ENCODE measurements at regions not wholly inside any gene's neighbourhood (a gene's known extent, or its start where the extent isn't known, plus 50 kb on each side); places are given as distances from the start of the nearest gene placed in this dataset.

GRCh38 chr9:11968631-11969030 lies 724.6 kb upstream of the TYRP1 start:
- TF ChIP-seq, protein P1, sequence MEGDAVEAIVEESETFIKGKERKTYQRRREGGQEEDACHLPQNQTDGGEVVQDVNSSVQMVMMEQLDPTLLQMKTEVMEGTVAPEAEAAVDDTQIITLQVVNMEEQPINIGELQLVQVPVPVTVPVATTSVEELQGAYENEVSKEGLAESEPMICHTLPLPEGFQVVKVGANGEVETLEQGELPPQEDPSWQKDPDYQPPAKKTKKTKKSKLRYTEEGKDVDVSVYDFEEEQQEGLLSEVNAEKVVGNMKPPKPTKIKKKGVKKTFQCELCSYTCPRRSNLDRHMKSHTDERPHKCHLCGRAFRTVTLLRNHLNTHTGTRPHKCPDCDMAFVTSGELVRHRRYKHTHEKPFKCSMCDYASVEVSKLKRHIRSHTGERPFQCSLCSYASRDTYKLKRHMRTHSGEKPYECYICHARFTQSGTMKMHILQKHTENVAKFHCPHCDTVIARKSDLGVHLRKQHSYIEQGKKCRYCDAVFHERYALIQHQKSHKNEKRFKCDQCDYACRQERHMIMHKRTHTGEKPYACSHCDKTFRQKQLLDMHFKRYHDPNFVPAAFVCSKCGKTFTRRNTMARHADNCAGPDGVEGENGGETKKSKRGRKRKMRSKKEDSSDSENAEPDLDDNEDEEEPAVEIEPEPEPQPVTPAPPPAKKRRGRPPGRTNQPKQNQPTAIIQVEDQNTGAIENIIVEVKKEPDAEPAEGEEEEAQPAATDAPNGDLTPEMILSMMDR (IDR thresholded peaks at IDR 0.05; ENCODE audit: poor library complexity), result no peak
- TF ChIP-seq EZH2phosphoT487 (IDR thresholded peaks at IDR 0.05; ENCODE audit: low read depth, severe bottlenecking, unreplicated experiment) (no peak), EZH2 (IDR thresholded peaks at IDR 0.05; ENCODE audit: borderline replicate concordance) (no peak)
- WGBS (ENCODE audit: low lambda C conversion rate, missing lambda C conversion rate), result 96% methylated on average over 1 of the region's 1 CpG
- Histone ChIP-seq H3K9me3 (ENCODE audit: low read depth) (no peaks in the 10 kb centered on the region), H3K27ac (no peak overlapping the region), H3K9me2 (replicated peaks; ENCODE audit: insufficient read depth) (no peaks in the 10 kb centered on the region), H4K20me1 (ENCODE audit: insufficient read depth, poor library complexity, severe bottlenecking) (no peaks in the 10 kb centered on the region), H2AFZ (no peak overlapping the region), H3K4me2 (no peak overlapping the region), H3K27me3 (no peaks in the 10 kb centered on the region), H3K36me3 (replicated peaks; ENCODE audit: insufficient read depth, low read depth) (no peaks in the 10 kb centered on the region), H3K79me2 (no peaks in the 10 kb centered on the region), H3K4me1 (ENCODE audit: insufficient read depth) (no peaks in the 10 kb centered on the region), H3K4me3 (no peak overlapping the region)
- DNase-seq (ENCODE audit: low spot score), result peak; percentile 23

- TF ChIP-seq, protein P1 (IDR thresholded peaks at IDR 0.05; ENCODE audit: poor library complexity), result no peak
- TF ChIP-seq EZH2phosphoT487 (IDR thresholded peaks at IDR 0.05; ENCODE audit: low read depth, severe bottlenecking, unreplicated experiment) (no peak), EZH2 (IDR thresholded peaks at IDR 0.05; ENCODE audit: borderline replicate concordance) (no peak)
- Histone ChIP-seq H4K20me1 (ENCODE audit: insufficient read depth, poor library complexity, severe bottlenecking) (no peaks in the 10 kb centered on the region), H3K79me2 (no peaks in the 10 kb centered on the region), H3K4me2 (no peak overlapping the region), H2AFZ (no peak overlapping the region), H3K4me3 (no peak overlapping the region), H3K27me3 (no peaks in the 10 kb centered on the region), H3K9me2 (replicated peaks; ENCODE audit: insufficient read depth) (no peaks in the 10 kb centered on the region), H3K27ac (no peak overlapping the region), H3K36me3 (replicated peaks; ENCODE audit: insufficient read depth, low read depth) (no peaks in the 10 kb centered on the region), H3K4me1 (ENCODE audit: insufficient read depth) (no peaks in the 10 kb centered on the region), H3K9me3 (ENCODE audit: low read depth) (no peaks in the 10 kb centered on the region)
- WGBS (ENCODE audit: low lambda C conversion rate, missing lambda C conversion rate), result 70% methylated on average over 1 of the region's 1 CpG
- DNase-seq (ENCODE audit: low spot score), result no peak
Observed at GRCh38 chr9:11973011-11973410, 720.2 kb upstream of the TYRP1 start.

DNA sequence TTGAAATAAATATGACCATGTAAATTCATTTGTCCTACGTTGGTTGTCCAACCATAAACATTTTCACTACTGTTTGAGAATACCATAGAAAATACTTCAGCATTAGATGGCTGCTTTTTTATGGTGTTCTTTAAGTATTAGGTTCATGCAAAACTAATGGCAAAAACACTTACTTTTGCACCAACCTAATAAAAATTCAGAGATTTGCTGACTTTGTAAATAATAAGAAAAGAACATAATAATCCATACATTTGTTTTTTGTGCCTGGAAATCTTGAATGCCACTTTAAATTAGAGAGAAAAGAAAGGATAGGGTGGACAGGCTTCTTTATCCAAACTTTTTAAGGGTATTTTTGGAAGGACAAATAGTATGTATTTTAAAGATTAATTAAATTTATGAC lies 719.7 kb upstream of the TYRP1 start:
- Histone ChIP-seq H3K4me1 (ENCODE audit: insufficient read depth) (no peaks in the 10 kb centered on the region), H3K4me3 (no peak overlapping the region), H3K36me3 (replicated peaks; ENCODE audit: insufficient read depth, low read depth) (no peaks in the 10 kb centered on the region), H3K79me2 (no peaks in the 10 kb centered on the region), H4K20me1 (ENCODE audit: insufficient read depth, poor library complexity, severe bottlenecking) (no peaks in the 10 kb centered on the region), H3K4me2 (no peak overlapping the region), H3K27me3 (no peaks in the 10 kb centered on the region), H2AFZ (no peak overlapping the region), H3K9me2 (replicated peaks; ENCODE audit: insufficient read depth) (no peaks in the 10 kb centered on the region), H3K27ac (no peak overlapping the region), H3K9me3 (ENCODE audit: low read depth) (no peaks in the 10 kb centered on the region)
- DNase-seq (ENCODE audit: low spot score), result no peak
- TF ChIP-seq EZH2phosphoT487 (IDR thresholded peaks at IDR 0.05; ENCODE audit: low read depth, severe bottlenecking, unreplicated experiment), result no peak
- 97% methylated on average over 1 of the region's 1 CpG for WGBS (ENCODE audit: low lambda C conversion rate, missing lambda C conversion rate)

GRCh38 chr9:11992866-11993265 lies 700.3 kb upstream of the TYRP1 start:
- 82% methylated on average over 1 of the region's 1 CpG for WGBS (ENCODE audit: low lambda C conversion rate, missing lambda C conversion rate)
- Histone ChIP-seq H2AFZ (no peak overlapping the region), H3K4me2 (no peak overlapping the region), H3K36me3 (replicated peaks; ENCODE audit: insufficient read depth, low read depth) (no peaks in the 10 kb centered on the region), H3K27ac (no peak overlapping the region), H3K79me2 (no peaks in the 10 kb centered on the region), H3K27me3 (no peaks in the 10 kb centered on the region), H4K20me1 (ENCODE audit: insufficient read depth, poor library complexity, severe bottlenecking) (no peaks in the 10 kb centered on the region), H3K4me3 (no peak overlapping the region), H3K4me1 (ENCODE audit: insufficient read depth) (no peaks in the 10 kb centered on the region), H3K9me3 (ENCODE audit: low read depth) (no peaks in the 10 kb centered on the region), H3K9me2 (replicated peaks; ENCODE audit: insufficient read depth) (no peaks in the 10 kb centered on the region)
- DNase-seq (ENCODE audit: low spot score), result no peak
- TF ChIP-seq EZH2phosphoT487 (IDR thresholded peaks at IDR 0.05; ENCODE audit: low read depth, severe bottlenecking, unreplicated experiment), result no peak
- TF ChIP-seq EZH2 (IDR thresholded peaks at IDR 0.05; ENCODE audit: borderline replicate concordance), result no peak
- TF ChIP-seq, protein P1 (IDR thresholded peaks at IDR 0.05; ENCODE audit: poor library complexity), result no peak

All from hepatocyte (in vitro differentiated cells).